ENCODE measurements at regions not wholly inside any gene's neighbourhood (a gene's known extent, or its start where the extent isn't known, plus 50 kb on each side); places are given as distances from the start of the nearest gene placed in this dataset.

DNA sequence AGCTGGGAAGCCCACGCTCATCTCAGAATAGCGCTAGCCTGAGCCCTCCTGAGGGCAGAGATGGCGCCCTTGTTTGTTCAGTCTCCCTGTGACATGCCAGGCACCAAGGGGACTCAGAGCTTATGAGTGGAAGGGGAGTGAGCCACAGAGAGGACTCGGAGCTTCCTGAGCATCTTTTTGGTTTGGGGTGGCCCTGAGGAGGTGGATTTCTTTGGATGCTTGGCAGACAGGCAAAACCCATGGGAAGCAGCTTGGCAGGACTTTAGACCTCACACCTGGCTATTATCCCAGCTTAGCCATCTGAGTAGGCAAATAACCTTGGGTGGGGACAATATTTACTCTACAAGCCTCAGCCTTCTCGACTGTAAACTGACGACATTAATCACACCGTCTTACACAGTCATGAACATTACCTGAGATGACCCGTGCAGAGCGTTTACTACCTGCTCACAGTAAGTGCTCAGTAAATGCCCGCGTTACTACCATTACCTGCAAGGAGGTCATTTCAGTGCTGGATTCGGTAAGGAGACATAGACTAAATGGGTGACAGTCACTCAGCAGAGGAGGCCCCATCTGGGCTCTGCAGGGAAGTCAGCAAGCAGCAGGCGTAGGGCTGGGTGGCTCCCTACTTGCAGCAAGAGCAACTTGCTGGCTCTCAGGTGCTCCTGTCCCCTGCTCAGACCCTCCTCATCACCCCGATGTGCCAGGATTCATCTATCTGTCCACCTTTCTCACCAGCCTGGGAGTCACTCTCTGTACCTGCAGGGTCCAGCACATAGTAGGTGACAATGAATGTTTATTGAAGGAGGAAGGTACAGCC is 54.9 kb downstream of the KLHDC7A start:
- no peak for DNase-seq (ENCODE audit: low read depth)

DNA sequence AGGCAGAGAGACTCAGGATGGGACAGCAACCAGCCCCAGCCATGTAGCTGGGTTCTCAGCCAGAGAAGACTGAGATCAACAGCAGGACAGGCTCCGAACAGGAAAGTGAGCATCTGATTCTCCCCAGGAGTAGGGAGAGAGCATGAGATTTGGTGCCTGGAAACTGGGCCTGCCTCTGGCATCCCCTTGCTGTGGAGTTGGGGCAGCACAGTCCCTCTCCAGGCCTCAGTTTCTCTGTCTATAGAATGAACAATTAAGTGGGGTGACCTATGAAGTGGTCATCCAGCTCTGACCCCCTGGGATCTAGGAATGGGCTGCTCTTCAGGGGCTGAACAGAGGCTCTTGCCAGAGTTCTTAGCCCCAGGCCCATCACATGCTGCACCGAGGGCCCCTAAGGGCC is 55.6 kb downstream of the KLHDC7A start:
- no peak for DNase-seq (ENCODE audit: low read depth)

DNA sequence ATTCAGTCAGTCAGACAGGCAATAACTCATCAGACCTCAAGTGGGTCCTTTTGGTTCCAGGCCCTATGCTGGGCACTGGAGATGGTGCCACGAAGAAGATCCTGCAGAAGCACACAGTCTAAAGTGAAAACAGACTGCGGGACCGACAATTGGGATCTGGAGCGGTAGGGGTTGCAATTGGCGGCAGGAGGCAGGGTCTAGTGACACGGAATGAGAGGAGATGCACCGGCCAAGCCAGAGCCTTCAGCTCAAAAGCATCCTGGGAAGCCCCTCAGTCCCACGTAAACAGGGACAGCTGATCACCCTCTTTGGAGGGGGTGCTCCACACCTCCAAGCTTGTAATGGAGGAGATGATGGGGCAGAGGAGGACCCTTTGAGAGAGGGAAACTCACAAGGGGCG is 56.2 kb downstream of the KLHDC7A start:
- DNase-seq (ENCODE audit: low read depth): no peak

DNA sequence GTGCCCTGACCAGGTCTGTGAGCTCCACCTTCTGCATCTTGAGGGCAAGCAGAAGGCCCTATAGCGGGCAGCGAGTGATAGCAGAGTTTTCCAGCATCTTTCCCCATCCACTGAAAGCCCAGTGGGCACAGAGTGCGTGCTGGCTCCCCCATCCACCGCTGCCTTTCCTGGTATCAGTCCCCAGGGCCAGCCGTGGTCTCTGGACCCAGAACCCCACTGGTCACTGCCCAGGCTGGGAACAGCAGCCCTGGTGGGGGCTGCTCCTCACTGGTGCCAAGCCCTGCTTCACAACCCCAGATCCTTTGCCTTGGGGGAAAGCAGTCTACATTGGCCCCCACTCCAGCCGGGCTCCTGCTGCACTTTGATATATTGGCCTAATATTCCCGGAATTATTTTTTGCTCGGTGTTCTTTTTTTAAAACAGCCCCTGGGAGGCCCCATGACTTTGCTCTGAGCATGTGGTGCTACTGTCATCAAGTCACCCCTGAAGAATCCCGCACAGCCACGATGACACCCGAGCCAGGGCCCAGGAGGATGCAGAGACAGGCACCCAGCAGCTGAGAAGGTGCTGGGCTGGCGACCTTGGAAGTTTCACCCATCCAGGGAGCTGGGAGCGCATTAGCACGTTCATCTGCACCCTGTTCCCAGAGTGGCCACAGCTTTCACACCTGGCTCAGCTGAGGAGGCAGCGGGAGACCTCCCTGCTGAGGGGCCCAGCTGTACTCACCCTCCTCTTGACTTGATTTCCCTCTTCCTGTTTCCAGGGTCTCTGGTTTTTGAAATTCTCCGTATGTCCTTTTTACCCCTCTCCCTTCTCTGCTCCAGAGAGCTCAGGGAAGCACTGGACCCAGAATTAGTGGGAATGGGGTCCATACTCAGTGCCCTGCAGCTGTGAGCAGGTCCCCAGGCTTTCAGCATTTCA is 56.9 kb downstream of the KLHDC7A start:
- DNase-seq (ENCODE audit: low read depth): no peak

DNA sequence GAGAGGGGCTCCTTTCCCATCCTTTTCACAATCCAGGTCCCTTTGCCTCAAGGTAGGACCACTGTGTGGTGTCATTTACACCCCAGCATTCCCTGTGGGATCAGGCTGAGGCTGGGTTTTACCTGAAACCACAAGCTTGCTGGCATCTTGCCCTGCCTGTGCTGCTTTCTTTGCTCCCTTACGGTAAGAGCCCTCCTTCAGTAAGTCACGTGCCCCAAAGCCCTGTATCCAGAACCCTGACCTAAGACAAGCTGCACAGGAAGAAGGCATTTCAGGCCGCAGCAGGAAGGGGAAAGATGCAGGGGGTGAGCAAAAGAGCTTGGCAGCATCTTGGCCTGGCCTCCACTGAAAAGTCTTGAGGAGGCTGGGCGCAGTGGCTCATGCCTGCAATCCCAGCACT is 58.4 kb downstream of the KLHDC7A start:
- no peak for DNase-seq (ENCODE audit: low read depth)

DNA sequence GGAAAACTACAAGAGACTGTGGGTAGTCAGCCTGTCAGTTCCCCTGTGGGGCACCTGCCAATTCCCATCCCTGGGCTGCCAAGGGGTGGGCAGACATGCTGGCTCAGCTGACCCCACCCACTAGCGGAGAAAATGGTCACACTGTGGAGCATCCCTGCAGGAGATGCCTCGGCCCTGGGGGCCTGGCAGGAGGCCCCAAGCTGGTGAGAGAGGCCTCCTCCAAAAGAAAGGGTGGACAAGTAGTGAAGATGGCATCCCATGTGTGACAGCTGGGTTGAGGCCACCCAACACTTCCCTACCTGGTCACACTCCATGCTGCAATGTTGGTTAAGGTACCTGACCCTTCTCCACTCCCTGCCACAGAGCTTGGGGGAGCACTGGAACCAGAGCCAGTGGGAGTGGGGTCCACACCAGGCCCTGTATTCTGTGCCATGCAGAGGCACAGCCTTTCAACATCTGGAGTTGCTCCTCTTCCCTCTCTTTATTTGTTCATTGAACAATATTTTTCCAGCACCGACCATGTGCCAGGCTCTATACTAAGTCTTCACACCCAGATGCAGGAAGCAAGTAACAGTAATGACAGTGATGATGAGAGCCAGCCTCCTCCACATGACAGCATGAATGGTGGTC is 59.5 kb downstream of the KLHDC7A start:
- no peak for DNase-seq (ENCODE audit: low read depth)

DNA sequence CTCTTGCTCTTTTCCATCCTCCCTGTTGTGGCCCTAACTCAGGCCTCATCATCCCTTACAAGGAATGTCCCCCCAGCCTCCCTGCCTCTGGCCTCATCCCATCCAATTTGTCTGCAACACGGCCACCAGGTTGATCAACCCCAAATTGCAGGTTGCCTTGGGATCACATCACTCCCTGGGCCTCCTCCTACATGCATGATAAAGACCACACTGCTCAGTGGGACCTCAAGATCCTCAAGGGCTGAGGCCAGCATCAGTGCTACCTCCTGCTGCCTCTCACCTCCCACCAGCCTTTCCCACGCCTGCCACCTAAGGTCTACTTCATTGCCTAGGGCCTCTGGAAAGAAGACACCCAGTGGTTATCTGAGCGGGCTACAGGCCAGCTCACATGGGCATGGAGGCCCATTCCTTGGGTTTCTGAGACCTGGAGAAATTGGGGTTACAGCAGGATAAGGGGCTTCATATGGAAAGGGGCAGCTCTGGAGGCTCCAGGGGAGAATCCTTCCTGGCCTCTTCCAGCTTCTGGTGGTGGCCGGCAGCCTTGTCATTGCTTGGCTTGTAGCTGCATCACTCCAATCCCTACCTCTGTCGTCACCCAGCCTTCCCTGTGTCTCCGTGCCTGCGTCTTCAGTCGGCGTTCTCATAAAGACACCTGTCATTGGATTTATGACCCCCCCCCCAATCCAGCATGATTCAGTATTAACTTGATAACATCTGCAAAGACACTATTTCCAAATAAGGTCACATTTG is 60.5 kb downstream of the KLHDC7A start:
- DNase-seq (ENCODE audit: low read depth): no peak

DNA sequence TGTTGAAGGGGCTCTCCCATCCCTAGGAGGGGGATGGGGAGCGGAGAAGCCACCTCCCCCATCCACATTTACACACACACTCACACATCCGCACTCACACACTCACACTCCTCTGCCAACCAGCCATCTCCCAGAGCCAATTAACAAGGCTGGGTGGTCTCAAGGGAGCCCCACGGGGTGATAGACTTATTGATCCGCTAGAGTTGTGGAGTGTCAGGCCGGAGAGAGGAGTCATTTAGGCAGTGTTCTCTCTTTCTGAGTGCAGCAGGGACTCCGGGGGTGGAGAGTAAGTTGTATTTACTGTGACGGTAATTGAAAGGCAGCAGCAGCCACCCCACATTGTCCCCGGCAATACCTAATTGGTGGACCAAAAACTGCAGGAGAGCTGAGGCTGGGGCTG is 61.6 kb downstream of the KLHDC7A start:
- no peak for DNase-seq (ENCODE audit: low read depth)

DNA sequence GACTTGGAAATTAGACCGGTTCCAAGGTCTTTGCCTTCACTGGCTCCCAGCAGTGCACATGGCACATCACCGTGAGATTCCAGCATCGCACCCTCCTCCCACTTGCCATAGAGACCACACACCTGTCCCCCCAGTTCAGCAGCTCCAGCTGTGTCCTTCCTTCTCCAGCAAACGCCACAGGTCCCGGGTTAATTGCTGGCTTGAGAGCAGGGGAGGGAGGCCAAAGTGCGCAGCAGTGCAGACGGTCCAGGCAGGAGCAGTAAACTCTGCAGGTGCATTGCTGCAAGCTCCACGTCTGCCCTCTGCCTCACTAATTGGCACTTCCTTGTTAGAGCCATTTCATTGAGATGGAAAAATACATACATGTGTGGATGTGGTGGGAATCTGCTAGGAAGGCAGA is 65.3 kb downstream of the KLHDC7A start:
- no peak for DNase-seq (ENCODE audit: low read depth)

DNA sequence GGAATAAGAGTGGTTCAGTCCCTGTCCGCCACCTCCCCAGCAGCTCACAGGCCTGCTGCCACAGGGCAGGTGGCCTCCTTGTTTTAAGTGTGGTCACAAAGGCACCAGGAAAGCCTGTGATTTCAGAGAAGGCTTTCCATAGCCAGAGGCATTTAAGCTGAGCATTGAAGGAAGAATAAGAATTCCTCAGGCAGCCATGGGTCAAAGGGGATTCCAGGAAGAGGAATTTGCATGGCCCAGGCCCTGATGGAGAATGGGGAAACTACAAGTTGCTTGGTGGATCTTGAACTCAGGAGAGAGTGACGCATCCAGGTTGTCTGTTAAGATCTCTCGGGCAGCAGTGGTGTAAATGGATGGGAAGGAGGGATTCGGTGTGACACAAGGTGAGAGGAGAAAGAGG is 66.7 kb downstream of the KLHDC7A start:
- no peak for DNase-seq (ENCODE audit: low read depth)

DNA sequence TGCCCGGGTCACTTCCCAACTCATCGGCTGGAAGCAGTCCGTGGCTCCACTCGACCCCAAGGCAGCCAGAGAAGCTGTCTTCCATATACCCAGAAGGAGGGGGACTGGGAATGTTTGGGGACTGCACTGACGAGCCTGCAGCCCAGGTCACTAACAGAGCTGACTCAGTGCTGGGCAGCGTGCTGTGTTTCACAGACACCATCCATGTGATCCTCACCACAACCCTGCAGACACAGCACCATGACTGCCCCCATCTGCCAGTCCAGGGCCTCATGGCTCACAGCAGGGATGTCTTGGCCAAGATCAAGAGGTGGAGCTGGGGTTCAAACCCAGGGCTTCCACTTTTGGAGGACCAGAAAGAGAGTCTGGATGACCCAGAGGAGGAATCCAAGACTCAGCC is 67.9 kb downstream of the KLHDC7A start:
- no peak for DNase-seq (ENCODE audit: low read depth)

DNA sequence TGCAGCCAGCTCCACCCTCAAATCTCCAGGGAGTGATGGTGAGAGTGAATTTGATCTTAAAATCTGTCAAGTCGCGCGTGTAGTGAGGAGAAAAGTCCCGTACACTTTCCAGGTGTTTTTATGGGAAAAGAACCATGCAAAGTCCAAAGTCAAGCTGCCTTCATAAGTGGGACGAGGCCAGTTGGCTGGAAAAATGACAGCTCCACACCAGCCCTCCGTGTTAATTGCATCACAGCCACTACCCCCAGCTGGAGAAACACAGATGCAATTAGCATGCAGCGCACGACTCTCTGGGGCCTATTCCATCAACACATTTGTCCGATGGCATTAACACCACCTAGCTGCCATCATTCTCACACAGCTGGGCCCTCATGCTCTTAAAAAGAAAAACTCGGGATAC is 68.4 kb downstream of the KLHDC7A start:
- DNase-seq (ENCODE audit: low read depth): no peak

DNA sequence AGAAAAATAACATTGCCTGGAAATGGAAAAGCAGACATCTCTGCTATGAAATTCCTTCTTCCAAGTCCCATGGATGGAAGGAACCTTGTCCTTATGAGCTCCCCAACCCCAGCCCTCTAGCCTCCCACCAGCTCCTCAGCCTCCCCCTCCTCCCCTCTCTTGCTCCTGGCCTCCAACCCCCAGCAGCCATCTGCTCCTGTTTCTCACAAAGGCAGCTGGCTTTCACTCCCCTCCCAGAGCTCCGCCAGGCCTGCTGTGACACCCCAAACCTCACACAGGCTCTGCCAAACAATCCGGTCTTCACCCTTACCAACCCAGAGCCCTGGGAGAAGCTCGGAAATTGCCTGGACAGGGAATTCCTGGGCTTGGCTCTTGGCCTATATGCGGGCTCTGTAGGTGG is 69.2 kb downstream of the KLHDC7A start:
- DNase-seq (ENCODE audit: low read depth): no peak

DNA sequence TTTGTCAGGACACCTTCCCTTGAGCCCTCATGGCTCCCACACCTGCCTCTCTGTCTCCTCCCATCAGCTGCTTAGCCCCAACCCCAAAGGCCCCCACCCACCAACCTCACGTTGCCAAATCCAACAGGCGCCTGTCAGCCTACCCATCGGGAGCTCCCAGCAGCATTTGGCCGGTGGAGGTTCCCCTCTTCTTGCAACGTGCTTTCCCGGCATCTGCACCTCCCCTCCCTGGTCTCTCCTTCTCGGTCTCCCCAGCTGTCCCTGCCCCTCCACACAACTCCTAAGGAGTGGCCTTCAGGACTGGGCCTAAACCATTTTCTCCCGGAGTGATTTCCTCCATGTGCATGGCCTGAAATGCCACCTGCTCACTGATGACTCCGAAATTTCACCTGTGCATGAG is 71.9 kb downstream of the KLHDC7A start:
- DNase-seq (ENCODE audit: low read depth): no peak

DNA sequence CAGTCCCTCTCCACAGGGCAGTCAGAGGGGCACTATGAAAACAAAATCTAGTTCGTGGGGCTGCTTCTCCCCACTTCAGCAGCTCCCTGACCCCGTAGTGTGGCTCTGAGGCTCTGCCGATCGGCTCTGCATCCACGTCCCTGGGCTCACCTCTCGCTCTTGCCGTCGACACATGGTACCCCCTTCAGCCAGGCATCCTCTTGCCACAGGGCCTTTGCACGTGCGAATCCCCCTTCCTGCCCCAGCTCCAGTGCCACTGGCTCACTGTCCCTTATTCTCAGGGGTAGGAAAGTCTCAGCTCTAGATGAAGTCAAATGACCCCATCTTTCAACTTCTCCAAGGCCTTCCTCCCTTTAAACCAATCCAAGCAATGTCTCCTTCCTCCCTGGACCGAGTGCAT is 72.7 kb downstream of the KLHDC7A start:
- no peak for DNase-seq (ENCODE audit: low read depth)

DNA sequence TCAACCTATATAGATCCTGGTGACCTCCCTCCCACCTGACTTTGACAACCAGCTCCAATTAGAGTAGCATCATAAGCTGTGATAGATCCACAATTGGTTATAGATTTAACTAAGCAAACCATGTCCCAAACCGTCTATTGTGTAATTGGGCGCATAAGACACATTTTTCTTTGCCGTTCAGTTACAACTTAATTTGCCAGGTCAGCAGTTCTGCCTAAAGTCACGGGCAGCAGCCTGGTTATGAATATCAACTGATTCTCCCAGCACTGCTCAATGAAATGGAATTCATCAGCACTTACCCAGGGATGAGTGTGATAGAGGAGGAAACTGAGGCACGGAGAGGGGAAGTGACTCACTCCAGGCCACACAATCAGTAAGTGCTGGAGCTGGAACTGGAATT is 73.4 kb downstream of the KLHDC7A start:
- DNase-seq (ENCODE audit: low read depth): no peak

DNA sequence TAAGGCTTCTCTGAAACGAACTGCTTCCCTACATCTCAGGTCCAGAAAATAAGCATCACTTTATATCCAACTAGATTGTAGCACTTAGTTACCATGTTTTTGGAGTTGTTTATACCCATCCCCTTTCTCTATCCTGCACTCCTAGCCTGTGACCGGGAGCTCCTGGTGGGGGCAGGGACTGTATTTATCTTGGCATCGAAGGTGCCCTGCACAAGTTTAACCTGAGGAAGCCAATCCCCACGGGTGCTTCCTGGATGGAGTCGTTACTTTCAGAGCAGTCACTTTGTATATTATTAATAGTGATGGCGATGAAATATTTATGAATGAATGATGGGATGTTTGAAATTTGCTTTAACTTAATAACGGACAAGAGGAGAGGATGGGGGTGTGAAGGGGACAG is 73.9 kb downstream of the KLHDC7A start:
- DNase-seq (ENCODE audit: low read depth): no peak

DNA sequence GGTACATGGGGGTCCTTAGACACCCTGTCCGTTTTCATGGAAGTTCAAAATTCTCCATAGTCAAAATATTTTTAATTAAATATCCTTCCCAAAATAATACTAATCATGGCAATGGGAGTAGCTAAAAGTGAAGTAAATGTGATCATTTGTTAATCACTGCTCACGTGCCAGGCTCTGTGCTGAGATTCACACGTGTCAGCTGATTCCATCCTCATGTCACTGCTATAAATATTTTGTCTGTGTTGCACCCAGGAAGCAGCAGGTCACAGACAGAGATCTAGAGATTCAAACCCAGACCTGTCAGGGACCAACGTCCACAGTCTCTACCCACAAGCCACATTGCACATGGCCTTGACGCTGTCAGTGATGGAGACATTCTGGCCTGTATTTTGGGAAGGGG is 74.3 kb downstream of the KLHDC7A start:
- no peak for DNase-seq (ENCODE audit: low read depth)

DNA sequence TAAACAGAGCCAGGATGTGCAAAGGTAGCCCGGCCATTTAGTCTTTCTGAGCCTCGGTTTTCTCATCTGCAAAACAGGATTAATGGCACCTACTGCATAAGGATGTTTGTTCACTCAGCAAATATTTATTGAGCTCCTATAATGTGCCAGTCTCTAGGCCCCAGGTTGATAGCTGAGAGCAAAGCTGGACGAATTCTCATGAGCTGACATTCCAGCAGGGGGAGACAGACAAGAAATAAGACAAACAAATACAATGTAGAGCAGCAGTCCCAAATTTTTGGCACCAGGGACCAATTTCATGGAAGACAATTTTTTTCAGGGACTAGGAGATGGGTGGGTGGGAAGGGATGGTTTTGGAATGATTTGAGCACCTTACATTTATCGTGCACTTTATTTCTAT is 74.3 kb upstream of the PAX7 start:
- no peak for DNase-seq (ENCODE audit: low read depth)

DNA sequence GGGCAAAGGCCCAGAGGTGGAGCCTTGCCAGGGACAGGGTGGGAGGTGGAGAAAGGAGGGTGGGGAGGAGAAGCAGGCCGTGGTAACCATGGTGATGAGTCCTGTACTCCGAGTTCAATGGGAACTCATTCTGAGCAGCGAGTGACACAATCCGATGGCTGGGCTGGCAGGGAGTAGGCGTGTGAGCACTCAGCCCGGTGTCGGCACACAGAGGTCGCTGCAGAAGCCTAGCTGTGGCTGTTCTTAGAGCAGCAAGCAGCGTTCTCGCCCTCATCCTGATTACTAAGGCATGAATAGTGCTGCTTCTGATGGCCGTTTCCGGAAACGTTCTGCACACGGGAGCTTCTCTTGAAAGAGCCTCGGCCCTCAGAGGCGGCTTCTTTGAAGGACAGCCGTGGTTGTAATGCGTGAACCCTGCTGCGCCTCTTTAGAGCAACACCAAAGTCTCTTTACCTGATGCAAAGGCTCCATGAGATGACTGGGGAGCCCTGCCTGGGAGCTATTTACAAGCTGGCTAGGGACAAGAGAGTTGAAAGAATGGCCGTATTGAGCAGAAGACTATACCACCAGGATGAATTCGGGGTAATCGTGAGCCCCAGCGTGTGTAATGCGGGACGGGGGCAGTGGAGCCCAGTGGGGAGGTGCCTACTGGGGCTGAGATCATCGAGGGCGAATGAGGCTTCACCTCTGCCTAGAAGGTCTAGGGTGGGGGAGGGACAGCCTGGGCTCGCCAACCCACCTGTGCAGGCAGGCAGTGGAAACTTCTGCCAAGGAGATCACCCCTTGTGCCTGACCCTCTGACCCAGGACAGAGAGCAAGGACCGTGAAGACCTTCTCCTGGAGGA is 72.8 kb upstream of the PAX7 start:
- peak; percentile 4 for DNase-seq (ENCODE audit: low read depth)

DNA sequence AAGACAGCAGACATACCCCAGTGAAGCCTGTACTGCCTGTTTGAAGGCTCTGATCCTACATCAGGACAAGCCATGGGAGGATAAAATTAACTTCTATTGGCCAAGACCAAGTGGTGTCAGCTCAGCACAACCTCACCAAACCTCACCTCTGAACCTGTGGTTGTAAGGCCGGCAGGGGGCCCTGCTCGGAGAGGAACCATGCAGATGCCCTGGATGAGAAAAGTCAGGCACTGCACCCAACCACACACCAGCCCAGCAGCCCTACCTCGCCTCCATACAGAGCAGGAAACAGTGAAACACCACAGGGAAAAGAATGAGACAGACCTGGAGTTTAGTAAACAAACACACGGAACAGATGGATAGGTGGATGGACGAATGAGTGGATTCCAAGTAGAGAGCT is 70.0 kb upstream of the PAX7 start:
- no peak for DNase-seq (ENCODE audit: low read depth)

Data from stimulated activated CD8-positive, alpha-beta memory T cell treated with anti-CD3 and anti-CD28 coated beads, Interleukin-4, amount 100 ng/mL, for 24 hours (primary cell).